ENCODE measurements at regions not wholly inside any gene's neighbourhood (a gene's known extent, or its start where the extent isn't known, plus 50 kb on each side); places are given as distances from the start of the nearest gene placed in this dataset.

GRCh38 chr3:148214705-148215104 is 483.0 kb upstream of the AGTR1 start:
- no peak for TF ChIP-seq CTCF (IDR thresholded peaks at IDR 0.05; ENCODE audit: insufficient read depth, low read length, missing control alignments)
- ChIA-PET CTCF (no interaction called here), POLR2A (no interaction called here)
- no peak overlapping the region for H3K4me3 ChIP-seq (ENCODE audit: low read depth, low read length)
- DNase-seq (ENCODE audit: low read depth, low spot score) = no peak

- no peak overlapping the region for H3K4me3 ChIP-seq (ENCODE audit: low read depth, low read length)
- CTCF ChIA-PET = no interaction called here
- no peak for TF ChIP-seq CTCF (IDR thresholded peaks at IDR 0.05; ENCODE audit: insufficient read depth, low read length, missing control alignments)
- DNase-seq (ENCODE audit: low read depth, low spot score) = no peak
- POLR2A ChIA-PET = no interaction called here
These were observed 480.4 kb upstream of the AGTR1 start for GRCh38 chr3:148217317-148217716.

GRCh38 chr3:148218222-148218621 is 479.5 kb upstream of the AGTR1 start:
- ChIA-PET POLR2A (no interaction called here), CTCF (no interaction called here)
- DNase-seq (ENCODE audit: low read depth, low spot score) = no peak
- no peak overlapping the region for H3K4me3 ChIP-seq (ENCODE audit: low read depth, low read length)
- no peak for TF ChIP-seq CTCF (IDR thresholded peaks at IDR 0.05; ENCODE audit: insufficient read depth, low read length, missing control alignments)

DNA sequence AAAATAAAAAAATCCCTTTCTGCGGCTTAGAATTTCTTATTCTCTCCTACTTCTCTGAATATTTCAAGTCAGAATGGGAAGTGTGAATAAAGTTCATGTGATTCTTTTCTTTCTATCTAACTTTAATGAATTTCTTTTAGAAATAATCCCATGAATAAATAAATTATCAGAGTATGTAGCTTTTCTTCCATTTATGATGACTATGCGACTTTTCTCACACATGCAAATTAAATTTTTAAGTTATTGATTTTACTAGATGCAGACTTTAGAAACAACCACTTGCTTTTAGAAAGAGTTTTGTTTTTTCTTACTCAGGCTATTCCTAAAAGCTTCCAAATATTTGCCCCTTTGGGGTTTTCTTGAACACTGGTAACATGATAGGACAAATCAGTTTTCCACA is 477.7 kb upstream of the AGTR1 start:
- no peak for TF ChIP-seq CTCF (IDR thresholded peaks at IDR 0.05; ENCODE audit: insufficient read depth, low read length, missing control alignments)
- H3K4me3 ChIP-seq (ENCODE audit: low read depth, low read length) = no peak overlapping the region
- no peak for DNase-seq (ENCODE audit: low read depth, low spot score)
- ChIA-PET CTCF (no interaction called here), POLR2A (no interaction called here)

GRCh38 chr3:148221303-148221702 is 476.4 kb upstream of the AGTR1 start:
- ChIA-PET CTCF (no interaction called here), POLR2A (no interaction called here)
- no peak overlapping the region for H3K4me3 ChIP-seq (ENCODE audit: low read depth, low read length)
- DNase-seq (ENCODE audit: low read depth, low spot score) = no peak
- TF ChIP-seq CTCF (IDR thresholded peaks at IDR 0.05; ENCODE audit: insufficient read depth, low read length, missing control alignments) = no peak

GRCh38 chr3:148223266-148223665 is 474.4 kb upstream of the AGTR1 start:
- POLR2A ChIA-PET = no interaction called here

More at GRCh38 chr3:148223266-148223665, 474.4 kb upstream of the AGTR1 start:
- no peak for DNase-seq (ENCODE audit: low read depth, low spot score)
- TF ChIP-seq CTCF (IDR thresholded peaks at IDR 0.05; ENCODE audit: insufficient read depth, low read length, missing control alignments) = no peak
- CTCF ChIA-PET = no interaction called here
- H3K4me3 ChIP-seq (ENCODE audit: low read depth, low read length) = no peak overlapping the region

Data from AG04449 (cell line).